NCI-H446 (cell line): ENCODE measurements at regions not wholly inside any gene's neighbourhood (a gene's known extent, or its start where the extent isn't known, plus 50 kb on each side); places are given as distances from the start of the nearest gene placed in this dataset.
"Not testable (repeated sequence)": the region's sequence is repeated elsewhere in the genome, so short reads cannot be mapped to it uniquely, and the experiment has no call there.

ENCODE experiments used
- DNase-seq, 2 experiments: peaks; one replicate each; lab custom pipeline; 2025; lab: John Stamatoyannopoulos, UW

DNA sequence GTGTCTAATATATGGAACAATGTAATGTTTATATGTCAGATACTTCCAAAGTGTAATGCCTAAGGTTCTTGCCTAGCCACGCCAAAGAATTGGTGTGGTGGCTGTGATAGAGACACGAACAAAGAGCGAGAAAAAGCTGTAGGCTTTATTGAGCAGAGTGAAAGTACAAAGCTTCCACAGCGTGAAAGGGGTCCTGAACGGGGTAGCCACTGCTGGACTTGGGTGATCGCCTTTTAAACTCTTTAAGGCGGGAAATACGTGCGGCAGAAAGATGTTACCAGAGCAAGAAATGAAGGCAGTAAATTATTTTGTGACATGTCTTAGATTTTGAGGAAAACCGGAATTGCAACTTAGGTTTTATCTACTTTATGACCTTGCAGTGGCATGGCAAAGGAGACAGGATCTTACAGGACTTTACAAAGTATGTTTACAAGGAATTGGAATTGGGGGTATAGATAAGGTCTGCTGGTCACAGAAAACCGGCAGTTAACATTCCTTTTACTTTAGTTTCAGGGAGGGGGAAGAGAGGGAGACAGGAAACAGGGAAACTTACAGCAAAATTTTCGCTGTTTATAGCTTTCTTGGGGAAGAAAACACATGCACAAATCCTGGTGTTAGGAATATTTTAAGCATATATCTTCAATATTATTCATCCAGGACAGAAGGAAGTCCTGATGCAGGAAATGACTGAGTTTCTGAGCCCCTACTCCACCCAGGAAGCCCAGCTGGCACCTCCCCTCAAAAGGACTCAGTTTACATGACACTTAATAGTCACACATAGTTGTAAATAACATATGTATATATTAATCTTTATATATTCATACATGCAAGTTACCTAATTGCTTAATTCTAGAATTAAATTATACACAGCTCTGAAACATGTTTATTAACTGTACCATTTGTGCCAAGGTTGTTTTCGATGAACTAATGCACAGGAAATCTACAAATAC lies 421.3 kb upstream of the PABPC4L start:
- DNase-seq: not testable (repeated sequence)

DNA sequence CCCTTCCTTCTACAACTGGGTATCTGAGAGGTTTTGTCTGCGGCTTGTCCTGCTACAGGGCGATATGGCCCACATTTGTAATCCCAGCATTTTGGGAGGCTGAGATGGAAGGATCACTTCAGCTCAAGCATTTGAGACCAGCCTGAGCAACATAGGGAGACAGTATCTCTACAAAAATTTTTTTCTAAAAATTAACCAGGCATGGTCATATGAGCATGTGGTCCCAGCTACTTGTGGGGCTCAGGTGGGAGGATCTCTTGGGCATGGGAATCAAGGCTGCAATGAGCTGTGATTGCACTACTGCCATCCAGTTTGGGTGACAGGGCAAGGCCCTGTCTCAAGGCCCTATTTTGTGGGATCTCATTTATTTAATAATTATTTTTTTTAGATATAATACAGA lies 420.6 kb upstream of the PABPC4L start:
- no peak for DNase-seq

DNA sequence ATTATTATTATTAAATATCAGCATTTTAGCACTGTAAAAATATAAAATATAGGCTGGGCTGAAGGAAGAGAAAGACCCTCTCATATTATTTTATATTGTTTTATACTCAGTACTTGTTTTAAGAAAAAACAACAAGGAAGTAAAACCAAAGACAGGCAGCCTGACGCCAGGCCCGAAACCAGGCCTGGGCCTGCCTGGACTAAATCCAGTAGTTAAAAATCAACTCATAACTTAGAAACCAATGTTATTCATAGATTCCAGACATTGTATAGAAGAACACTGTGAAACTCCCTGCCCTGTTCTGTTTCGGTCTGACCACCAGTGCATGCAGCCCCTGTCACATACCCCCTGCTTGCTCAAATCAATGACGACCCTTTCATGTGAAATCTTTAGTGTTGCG lies 420.1 kb upstream of the PABPC4L start:
- DNase-seq: not testable (repeated sequence)

DNA sequence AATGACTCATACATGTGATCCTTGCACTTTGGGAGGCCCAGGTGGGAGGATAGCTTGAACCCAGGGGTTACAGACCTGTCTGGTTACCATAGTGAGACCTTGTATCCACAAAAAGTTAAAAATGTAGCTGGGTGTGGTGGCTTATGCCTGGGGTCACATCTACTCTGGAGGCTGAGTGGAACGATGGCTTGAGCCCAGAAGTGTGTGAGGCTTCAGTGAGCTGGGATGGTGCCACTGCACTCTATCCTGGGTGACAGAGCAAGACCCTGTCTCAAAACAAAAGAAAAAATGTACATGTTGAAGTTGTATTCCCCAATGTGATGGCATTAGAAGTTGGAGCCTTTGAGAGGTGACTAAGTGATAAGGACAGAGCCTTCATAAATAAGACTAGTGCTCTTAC lies 409.4 kb upstream of the PABPC4L start:
- no peak for DNase-seq

DNA sequence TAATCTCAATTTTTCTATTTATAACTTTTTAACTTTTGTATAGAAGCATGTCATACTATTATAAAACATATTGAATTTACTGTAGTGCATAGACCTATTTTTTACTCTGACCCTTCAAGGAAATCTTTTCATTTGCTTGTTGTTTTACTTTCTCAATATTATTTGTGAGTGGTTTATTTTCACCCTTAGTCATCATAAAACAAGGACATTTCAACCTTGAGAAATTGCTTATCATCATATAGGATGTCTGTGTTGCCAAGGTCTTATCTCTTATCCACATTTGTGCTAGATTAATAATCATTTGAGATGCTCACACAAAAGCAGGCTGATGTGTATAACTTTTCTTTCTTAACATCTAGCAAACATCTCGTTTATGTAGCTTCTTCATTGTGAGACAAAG lies 408.6 kb upstream of the PABPC4L start:
- no peak for DNase-seq

DNA sequence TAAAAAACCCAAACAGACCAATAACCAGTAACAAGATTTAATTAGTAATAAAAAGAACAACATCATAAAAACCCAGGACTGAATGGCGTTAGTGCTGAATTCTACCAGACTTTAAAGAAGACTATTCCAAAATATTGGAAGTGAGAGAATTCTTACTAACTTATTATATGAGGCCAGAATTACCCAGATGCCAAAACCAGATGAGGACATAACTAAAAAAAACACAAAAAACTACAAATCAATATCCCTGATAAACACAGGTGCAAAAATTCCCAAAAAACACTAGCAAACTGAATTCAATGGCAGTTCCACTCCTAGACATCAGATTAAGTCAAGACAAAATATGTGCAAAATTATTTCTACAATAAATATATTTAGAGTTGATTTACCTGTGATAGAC lies 400.1 kb upstream of the PABPC4L start:
- DNase-seq: no peak

DNA sequence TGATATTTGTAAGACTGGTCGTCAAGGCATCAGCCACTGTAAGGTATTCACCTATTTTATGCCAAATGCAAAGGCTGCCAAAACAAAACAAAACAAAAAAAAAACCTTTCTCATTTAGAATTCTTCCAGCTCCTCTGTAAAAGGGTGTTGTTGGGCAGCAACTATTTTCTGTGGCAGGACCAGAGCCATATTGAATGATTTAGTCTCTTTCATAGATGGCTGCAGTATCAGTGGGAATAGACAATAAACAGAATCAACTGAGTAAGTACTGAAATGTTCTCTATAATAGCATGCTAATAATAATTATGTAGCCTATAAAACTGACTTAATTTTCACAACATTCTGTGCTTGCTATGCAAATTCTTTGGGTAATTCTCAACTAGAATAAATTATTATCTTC lies 389.7 kb upstream of the PABPC4L start:
- no peak for DNase-seq

DNA sequence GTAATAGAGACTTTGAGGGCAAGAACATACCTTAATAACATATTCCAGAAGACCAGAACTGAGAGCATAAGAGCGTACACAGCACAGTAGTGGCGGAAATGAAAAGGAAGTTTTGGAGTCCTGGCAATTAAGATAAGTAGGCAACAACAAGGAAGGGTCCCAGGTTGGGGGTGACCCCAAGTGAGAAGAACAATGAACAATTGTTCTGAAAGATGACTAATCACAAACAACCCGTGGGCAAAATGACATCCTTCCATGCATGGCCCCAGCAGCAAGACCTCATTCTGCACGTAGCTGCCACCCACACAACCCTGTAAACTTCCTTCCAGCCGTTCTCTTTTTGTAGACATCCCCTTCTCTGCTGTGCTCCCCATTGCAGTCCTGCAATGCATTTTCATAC lies 384.4 kb upstream of the PABPC4L start:
- DNase-seq: no peak

DNA sequence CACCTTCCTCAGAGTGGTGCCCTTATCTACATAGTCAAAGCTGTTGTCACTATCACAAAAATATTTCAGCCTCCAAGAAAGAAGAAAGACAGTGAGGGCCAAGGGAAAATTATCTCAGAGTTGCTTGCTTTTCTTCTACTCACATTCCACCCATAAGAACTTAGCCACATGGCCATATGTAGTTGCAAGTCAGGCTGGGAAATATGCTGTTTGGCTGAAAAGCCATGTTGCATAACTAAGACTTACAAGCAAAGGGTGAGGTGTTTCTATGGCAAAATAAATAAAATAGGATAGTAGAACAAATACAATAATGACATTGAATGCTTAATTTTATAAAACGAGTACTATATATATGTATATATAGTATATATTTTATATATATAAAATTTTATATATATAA lies 365.9 kb upstream of the PABPC4L start:
- no peak for DNase-seq

DNA sequence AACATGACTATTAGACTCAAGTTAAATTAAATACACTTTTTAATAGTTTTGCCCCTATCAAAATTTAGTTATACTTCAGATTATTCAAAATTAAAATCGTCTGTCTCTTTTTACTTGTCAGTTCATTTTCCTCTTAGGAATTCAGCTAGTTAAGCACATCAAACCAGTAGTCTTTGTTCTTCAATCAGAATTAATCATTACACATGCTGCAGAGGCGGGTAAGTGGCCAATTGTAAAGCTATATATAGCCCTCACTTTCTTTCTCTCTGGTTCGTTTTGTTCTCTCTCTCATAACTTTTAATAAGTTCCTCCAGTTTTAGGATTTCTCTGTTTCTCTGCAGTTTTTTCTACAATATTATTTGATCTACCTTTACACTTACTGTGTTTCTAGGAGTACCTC lies 359.1 kb upstream of the PABPC4L start:
- DNase-seq: no peak

DNA sequence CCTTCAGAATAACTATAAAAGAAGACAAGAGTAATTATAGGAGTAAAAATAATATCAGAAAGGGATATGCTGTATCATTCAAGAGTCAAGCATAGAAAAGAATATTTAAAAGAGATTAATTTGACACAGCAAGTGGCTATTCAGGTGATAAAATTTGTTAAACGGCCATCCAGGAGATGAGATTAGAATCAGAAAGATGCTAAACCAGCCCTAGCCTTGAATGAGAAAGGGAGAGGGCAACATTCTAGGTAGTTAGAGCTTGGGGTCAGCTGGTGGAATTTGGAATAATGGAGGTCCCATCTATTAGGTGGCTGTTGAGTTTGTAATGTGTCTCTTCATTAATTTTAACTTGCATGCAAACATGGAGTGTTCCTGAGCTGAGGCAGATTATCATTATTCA lies 350.5 kb upstream of the PABPC4L start:
- no peak for DNase-seq

DNA sequence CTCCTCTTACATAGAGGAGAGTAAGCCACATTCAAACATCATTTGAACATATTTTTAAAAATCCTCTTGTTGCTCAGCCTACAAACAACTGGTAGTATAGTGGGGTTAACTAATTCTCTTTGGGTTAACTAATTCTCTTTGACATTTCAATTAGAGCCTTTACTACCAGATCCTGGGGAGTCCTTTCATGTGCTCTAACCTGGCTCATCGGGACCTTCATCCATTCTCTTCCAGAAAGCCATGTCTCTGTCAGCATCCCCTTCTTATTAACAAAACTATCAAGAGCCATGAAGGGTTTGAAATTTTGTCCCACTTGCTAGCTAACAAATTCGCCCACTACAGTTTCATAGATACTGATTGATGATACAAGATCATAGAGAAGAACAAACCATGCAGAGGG lies 349.8 kb upstream of the PABPC4L start:
- no peak for DNase-seq

DNA sequence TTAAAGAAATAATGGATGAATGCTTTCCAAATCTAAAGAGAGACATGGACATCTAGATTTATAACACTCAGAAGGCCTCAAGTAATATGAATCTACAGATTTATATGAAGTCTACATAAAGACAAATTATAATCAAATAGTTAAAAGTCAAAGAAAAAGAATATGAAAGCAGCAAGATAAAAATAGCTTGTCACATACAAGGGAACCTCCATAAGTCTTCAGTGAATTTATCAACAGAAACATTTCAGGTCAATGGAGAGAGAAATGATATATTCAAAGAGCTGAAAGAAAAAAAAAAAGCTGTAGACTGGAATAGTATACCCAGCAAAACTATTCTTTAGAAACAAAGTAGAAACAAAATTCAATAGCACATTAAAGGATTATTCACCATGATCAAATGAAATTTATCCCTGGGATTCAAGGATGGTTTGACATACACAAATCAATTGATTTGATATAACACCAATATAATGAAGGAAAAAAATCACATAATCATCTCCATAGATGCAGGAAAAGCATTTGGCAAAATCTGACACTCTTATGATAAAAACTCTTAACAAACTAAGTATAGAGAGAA lies 346.6 kb upstream of the PABPC4L start:
- DNase-seq: no peak

DNA sequence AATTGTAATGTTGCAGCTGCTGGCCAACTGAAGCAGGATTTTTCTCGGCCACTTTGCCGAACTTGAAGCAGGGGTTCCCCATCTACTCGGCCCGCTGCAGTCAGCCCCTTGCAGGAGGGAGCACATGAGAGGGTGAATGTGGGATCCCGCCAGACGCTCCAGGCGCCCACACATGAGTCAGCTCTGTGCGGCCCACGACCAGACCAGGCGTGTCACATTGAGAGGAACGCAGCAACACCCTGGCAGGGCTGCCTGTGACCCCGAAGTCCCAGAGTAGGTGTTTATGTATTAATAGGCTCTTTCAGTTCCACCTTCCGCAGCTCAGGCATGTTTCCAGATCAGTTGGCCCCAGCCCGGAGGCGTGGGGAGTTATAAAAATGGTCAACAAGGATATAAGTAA lies 344.7 kb upstream of the PABPC4L start:
- DNase-seq: no peak

DNA sequence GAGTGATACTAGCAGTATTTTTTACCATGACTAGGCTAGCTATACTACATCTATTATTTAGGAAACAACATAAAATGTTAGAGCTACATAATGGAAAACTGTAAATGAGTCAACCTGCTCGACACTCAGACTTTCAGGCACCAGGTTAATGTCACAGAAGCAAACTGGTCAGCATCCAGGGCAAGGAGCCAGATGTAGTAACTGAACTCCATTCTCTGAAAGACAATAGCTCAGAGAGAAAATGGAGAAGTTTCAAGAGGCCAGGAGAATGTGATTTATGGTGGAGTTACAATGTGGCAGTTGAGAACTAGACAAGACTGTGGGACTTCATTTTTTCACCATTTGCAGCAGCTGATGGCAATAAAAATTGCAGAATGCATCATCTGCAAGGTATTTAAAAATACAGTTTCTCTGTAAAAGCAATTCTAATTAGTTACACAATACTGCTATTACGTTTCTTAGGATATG lies 342.7 kb upstream of the PABPC4L start:
- peak; percentile 20 to 22 for DNase-seq

DNA sequence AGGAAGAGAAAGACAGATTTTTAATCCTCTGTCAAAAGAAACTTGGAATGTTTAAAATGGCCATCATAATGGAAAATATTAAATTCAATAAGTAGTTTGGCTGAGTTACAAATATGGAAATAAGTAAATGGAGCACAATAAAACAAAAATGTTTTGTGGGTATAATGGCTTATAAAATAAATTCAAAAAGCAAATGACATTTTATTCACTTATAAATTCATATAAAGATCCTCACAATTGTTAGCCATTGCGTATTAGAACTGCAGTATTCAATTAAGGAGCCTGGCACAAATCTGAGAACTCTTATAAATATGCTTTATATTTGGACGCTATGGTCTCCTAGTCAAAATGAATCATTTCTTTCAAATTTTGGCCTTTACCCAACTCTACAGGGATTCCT lies 339.0 kb upstream of the PABPC4L start:
- DNase-seq: peak in 1 of 2 experiments; percentile 37

DNA sequence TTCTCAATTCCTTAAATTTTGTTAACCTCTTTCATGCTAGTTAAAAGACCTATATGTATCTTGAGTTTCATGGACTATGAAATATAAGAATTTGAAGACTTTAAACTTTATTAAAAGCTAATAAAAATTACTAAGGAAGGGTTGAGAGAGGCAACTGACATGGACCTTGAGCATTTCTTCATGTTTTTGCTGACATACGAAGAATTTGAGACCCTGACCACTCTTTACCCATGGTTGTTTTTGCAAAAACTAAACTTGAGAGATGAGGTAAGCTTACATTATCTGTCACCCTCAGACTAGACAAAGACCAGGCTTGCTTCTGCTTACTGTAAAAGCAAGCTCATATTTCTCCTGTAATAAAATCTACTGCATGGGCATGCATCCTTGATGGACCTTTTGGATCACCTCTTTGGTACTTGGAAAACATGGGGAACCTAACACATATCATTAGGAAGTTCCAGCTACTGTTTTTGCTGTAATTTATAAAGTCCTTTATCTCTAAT lies 338.2 kb upstream of the PABPC4L start:
- no peak for DNase-seq

DNA sequence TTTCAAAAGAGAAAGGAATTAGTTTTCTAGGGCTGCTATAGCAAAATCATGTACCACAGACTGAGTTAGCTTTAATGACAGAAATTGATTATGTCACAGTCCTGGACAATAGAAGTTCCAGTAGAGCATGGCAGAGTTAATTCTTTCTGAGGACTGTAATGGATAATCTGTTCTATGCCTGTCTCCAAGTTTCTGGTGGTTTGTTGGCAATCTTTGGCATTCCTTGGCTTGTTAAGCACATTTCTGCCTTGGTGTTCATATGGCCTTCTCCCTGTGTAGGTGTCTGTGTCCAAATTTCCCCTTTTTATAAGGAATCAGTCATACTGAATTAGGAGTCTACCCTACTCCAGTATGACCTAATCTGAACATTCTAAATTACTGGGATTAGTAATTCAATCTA lies 336.1 kb upstream of the PABPC4L start:
- peak in 1 of 2 experiments; percentile 28 for DNase-seq

DNA sequence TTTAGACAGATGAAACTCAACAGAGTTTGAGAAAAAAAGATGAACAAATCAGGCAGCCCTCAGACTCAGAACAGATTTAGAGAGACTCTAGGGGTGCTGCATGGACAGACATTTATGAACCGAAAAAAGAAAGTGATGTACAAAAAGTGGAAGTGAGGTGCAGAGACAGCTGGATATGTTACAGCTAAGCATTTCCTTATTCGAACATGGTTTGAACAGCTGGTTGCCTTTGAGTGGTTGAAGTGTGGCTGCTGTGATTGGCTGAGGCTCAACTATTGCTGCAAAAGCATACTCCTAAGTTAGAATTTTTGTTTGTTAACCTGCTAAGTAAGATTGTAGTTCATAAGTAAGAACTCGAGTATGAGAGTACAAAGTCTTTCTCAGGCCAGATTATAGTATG lies 331.5 kb upstream of the PABPC4L start:
- no peak for DNase-seq

DNA sequence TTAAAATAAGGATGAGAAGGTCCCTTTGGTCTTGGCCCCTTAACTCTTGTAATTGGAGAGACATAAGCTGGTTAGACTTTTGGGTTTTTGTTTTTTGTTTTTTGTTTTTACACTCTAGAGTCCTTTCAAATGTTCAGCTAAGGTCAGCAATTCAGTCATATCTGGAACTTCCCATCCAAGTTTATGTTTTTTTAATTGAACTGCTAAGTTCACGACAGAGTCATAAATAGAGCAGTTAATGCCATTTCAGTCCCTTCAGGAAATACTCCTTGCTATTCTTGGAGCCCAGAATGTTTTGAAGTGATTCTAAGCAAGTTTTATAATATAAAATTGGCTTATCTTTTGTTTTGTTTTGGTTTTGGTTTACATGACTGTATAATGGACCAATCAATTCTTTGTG lies 329.4 kb upstream of the PABPC4L start:
- no peak for DNase-seq

DNA sequence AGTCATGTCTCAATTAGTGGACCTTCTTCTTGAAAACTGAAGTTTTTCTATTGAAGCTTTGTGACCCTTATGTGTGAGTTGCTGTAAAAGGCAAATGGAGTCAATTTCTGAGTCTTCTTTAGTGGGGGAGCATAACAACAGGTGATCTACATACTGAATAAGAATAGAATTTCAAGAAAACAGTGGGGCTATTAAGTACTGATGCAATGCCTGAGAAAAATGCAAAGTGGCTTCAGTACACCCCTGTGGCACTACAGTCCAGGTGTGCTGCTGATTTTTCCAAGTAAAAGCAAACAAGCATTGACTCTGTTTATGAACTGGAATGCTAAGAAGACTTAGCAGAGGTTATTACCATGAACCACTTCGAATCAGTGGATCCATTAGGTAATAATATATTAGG lies 328.0 kb upstream of the PABPC4L start:
- no peak for DNase-seq

DNA sequence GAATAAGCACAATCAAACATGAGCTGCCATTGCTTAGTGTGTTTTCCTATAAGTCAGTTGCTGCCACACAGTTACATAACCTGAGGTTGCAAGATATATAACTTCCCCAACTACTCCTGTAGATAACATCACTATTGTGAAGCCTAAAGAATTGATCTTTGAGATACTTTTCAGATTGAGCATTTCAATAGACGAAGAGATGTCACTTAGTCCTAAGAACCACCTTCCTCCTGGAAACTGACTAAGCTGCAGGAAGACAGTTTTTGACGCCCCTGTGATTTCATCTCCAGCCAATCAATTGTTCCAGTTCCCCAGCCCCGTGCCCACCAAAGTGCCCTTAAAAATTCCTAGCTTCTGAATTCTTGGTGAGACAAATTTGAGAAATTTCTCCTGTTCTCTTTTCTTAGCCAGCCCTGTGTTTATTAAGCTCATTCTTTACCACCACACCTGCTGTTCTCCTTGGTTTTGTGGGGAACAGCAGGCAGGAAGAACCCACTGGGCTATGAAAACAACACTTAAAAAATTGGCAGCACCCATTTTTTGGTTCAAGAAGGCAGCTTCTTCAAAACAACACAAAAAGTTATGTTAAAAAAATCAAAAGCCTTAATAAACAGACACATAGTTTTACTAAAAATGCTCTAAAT lies 317.1 kb upstream of the PABPC4L start:
- no peak for DNase-seq

DNA sequence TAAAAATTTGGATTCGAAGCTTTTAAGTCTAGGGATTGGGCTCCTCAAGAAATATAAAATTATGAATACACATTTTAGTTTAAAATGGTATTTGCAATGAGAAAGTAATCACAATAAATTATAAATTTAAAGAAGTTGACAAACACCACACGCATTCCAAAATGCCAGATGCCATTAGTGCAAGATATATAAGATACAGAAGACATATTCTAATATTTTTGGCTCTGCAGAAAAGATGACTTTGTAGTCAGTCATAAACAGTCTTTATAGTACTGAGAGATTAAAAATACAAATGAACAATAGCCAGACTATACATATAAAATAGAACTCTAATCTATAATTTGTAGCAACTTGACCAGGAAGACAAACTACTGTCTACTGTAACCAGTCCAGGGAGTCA lies 309.0 kb upstream of the PABPC4L start:
- no peak for DNase-seq
